ENCODE measurements at regions not wholly inside any gene's neighbourhood (a gene's known extent, or its start where the extent isn't known, plus 50 kb on each side); places are given as distances from the start of the nearest gene placed in this dataset.

- no peak for ATAC-seq
- TF ChIP-seq BACH2 (CRISPR knock-in tag; IDR thresholded peaks at IDR 0.05; ENCODE audit: borderline replicate concordance) (no peak), ZNF565 (CRISPR knock-in tag; conservative IDR thresholded peaks at IDR 0.05; ENCODE audit: low read depth) (no peak), ARNTL (CRISPR knock-in tag; IDR thresholded peaks at IDR 0.05; ENCODE audit: borderline replicate concordance, low read depth) (no peak), TCF4 (CRISPR knock-in tag; IDR thresholded peaks at IDR 0.05; ENCODE audit: borderline replicate concordance) (no peak), ISL1 (CRISPR knock-in tag; IDR thresholded peaks at IDR 0.05) (no peak), ZNF8 (CRISPR knock-in tag; IDR thresholded peaks at IDR 0.05) (no peak), OSR1 (CRISPR knock-in tag; IDR thresholded peaks at IDR 0.05) (no peak)
- TF ChIP-seq, protein P1, sequence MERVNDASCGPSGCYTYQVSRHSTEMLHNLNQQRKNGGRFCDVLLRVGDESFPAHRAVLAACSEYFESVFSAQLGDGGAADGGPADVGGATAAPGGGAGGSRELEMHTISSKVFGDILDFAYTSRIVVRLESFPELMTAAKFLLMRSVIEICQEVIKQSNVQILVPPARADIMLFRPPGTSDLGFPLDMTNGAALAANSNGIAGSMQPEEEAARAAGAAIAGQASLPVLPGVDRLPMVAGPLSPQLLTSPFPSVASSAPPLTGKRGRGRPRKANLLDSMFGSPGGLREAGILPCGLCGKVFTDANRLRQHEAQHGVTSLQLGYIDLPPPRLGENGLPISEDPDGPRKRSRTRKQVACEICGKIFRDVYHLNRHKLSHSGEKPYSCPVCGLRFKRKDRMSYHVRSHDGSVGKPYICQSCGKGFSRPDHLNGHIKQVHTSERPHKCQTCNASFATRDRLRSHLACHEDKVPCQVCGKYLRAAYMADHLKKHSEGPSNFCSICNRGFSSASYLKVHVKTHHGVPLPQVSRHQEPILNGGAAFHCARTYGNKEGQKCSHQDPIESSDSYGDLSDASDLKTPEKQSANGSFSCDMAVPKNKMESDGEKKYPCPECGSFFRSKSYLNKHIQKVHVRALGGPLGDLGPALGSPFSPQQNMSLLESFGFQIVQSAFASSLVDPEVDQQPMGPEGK (CRISPR knock-in tag; IDR thresholded peaks at IDR 0.05; ENCODE audit: borderline replicate concordance): no peak
These were observed 1428.7 kb downstream of the PCDH18 start for GRCh38 chr4:136103616-136104015.

DNA sequence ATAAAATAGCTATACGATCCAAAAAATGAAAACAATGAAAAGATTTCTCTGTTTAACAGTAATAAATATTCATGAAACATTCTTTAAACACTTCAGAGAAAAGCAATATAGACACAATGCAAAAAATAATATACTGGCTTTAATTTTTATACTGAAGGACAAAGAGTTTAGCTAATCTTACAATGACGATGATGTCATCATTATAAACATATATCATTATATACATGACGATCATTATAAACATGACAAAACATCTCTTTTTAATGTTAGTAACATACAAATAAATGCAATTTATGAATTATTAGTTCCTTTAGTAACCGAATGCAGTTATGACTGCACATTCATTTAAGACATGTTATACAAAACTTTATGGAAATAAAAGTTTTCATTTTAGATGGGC is 1434.6 kb downstream of the PCDH18 start:
- no peak for ATAC-seq
- no peak for TF ChIP-seq TCF4 (CRISPR knock-in tag; IDR thresholded peaks at IDR 0.05; ENCODE audit: borderline replicate concordance)
- TF ChIP-seq PPARA (CRISPR knock-in tag; IDR thresholded peaks at IDR 0.05; ENCODE audit: borderline replicate concordance): no peak
- TF ChIP-seq RARB (CRISPR knock-in tag; IDR thresholded peaks at IDR 0.05): no peak
- no peak for TF ChIP-seq CSRNP3 (CRISPR knock-in tag; IDR thresholded peaks at IDR 0.05)
- TF ChIP-seq TOX (CRISPR knock-in tag; IDR thresholded peaks at IDR 0.05; ENCODE audit: borderline replicate concordance): no peak
- TF ChIP-seq POU6F1 (CRISPR knock-in tag; IDR thresholded peaks at IDR 0.05; ENCODE audit: borderline replicate concordance, low read depth): no peak

- TF ChIP-seq ARNTL (CRISPR knock-in tag; IDR thresholded peaks at IDR 0.05; ENCODE audit: borderline replicate concordance, low read depth) (no peak), ZFP3 (CRISPR knock-in tag; IDR thresholded peaks at IDR 0.05) (no peak), CSRNP3 (CRISPR knock-in tag; IDR thresholded peaks at IDR 0.05) (no peak)
- no peak for ATAC-seq
These were observed 1444.0 kb downstream of the PCDH18 start for GRCh38 chr4:136088211-136088867.

DNA sequence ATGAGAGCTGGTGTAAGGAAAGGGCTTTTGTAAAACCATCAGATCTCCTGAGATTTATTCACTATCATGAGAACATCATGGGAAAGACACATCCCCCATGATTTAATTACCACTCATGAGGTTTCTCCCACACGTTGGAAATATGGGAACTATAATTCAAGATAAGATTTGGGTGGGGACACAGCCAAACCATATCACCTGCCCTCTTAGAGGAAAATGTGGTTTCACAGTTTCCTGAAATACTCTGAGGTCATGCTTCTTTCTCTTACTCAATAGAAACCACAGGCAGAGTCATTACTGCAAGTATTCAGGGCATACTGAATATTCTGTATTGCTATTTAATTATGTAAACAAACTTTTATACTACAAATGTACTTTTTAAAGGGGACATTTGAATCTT is 1453.3 kb downstream of the PCDH18 start:
- no peak for ATAC-seq
- no peak for TF ChIP-seq CREB5 (CRISPR knock-in tag; IDR thresholded peaks at IDR 0.05; ENCODE audit: low read depth)
- no peak for TF ChIP-seq CSDC2 (CRISPR knock-in tag; IDR thresholded peaks at IDR 0.05)
- no peak for TF ChIP-seq TSHZ2 (CRISPR knock-in tag; IDR thresholded peaks at IDR 0.05)

All from SK-N-SH treated with all-trans-retinoic acid at 6 μM for 48 hours (cell line).